ENCODE measurements at regions not wholly inside any gene's neighbourhood (a gene's known extent, or its start where the extent isn't known, plus 50 kb on each side); places are given as distances from the start of the nearest gene placed in this dataset.

- H3K27ac ChIP-seq: no peak overlapping the region
- no peak for TF ChIP-seq CTCF (conservative IDR thresholded peaks at IDR 0.05; ENCODE audit: low read depth)
- POLR2A ChIA-PET (ENCODE audit: low non-redundant PET): no interaction called here
- CTCF ChIA-PET: no interaction called here
- no peak for DNase-seq (ENCODE audit: low spot score)
Observed at GRCh38 chr13:34139660-34140227, 321.8 kb downstream of the RFC3 start.

GRCh38 chr13:34143637-34144036, 325.7 kb downstream of the RFC3 start:
- POLR2A ChIA-PET (ENCODE audit: low non-redundant PET): no interaction called here
- DNase-seq (ENCODE audit: low spot score): no peak
- CTCF ChIA-PET: no interaction called here
- H3K27ac ChIP-seq: no peak overlapping the region
- TF ChIP-seq CTCF (conservative IDR thresholded peaks at IDR 0.05; ENCODE audit: low read depth): no peak

- ChIA-PET POLR2A (ENCODE audit: low non-redundant PET) (no interaction called here), CTCF (no interaction called here)
- no peak for TF ChIP-seq CTCF (conservative IDR thresholded peaks at IDR 0.05; ENCODE audit: low read depth)
- DNase-seq (ENCODE audit: low spot score): no peak
- no peak overlapping the region for H3K27ac ChIP-seq
Observed at GRCh38 chr13:34144142-34144541, 326.2 kb downstream of the RFC3 start.

- no peak for DNase-seq (ENCODE audit: low spot score)
- CTCF ChIA-PET: no interaction called here
- no peak for TF ChIP-seq CTCF (conservative IDR thresholded peaks at IDR 0.05; ENCODE audit: low read depth)
- H3K27ac ChIP-seq: no peak overlapping the region
- POLR2A ChIA-PET (ENCODE audit: low non-redundant PET): no interaction called here
Observed at GRCh38 chr13:34145061-34145460, 327.1 kb downstream of the RFC3 start.

GRCh38 chr13:34148359-34148758, 330.4 kb downstream of the RFC3 start:
- H3K27ac ChIP-seq: no peak overlapping the region
- CTCF ChIA-PET: no interaction called here
- no peak for TF ChIP-seq CTCF (conservative IDR thresholded peaks at IDR 0.05; ENCODE audit: low read depth)
- POLR2A ChIA-PET (ENCODE audit: low non-redundant PET): no interaction called here
- no peak for DNase-seq (ENCODE audit: low spot score)

GRCh38 chr13:34151885-34152284, 333.9 kb downstream of the RFC3 start:
- no peak for DNase-seq (ENCODE audit: low spot score)
- ChIA-PET CTCF (no interaction called here), POLR2A (ENCODE audit: low non-redundant PET) (no interaction called here)
- no peak overlapping the region for H3K27ac ChIP-seq
- no peak for TF ChIP-seq CTCF (conservative IDR thresholded peaks at IDR 0.05; ENCODE audit: low read depth)

GRCh38 chr13:34152409-34152808, 334.5 kb downstream of the RFC3 start:
- TF ChIP-seq CTCF (conservative IDR thresholded peaks at IDR 0.05; ENCODE audit: low read depth): no peak
- POLR2A ChIA-PET (ENCODE audit: low non-redundant PET): no interaction called here
- no peak for DNase-seq (ENCODE audit: low spot score)
- CTCF ChIA-PET: no interaction called here
- H3K27ac ChIP-seq: no peak overlapping the region

All from RWPE1 (cell line).